HEK293 (cell line): ENCODE measurements at regions not wholly inside any gene's neighbourhood (a gene's known extent, or its start where the extent isn't known, plus 50 kb on each side); places are given as distances from the start of the nearest gene placed in this dataset.

Experiments
- CTCF ChIA-PET: fragments of 350-600 bp; formaldehyde crosslinking; extraction: SDS; loops from one replicate; lab custom pipeline; 2021; ENCODE audit warnings: antibody characterized with exemption; lab: Yijun Ruan, JAX
- POLR2A ChIA-PET: fragments of 300-600 bp; formaldehyde crosslinking; extraction: SDS; loops from one replicate; lab custom pipeline; 2020; ENCODE audit warnings: antibody characterized with exemption, inconsistent platforms; lab: Yijun Ruan, JAX
- H3K27ac ChIP-seq: fragments of 200-500 bp; sonication (Bioruptor generic); 2 replicates; pipeline ENCODE4 v1.5.1; 2014; ENCODE audit warnings: low read depth, low read length, control low read depth, inconsistent platforms; ENCODE audit errors: extremely low read depth
- H3K36me3 ChIP-seq, 2 experiments: fragments of 200-500 bp in 1 of 2; sonication (Bioruptor generic) in 1 of 2; 1 replicate in 1 of 2; 2 replicates in 1 of 2; pipeline ENCODE4 v1.5.1; 2014 to 2017; ENCODE audit warnings: inconsistent platforms in 2 of 2, low read length in 2 of 2; ENCODE audit not compliant: control insufficient read depth in 2 of 2, insufficient read depth in 1 of 2
- H3K4me1 ChIP-seq: fragments of 200-500 bp; sonication (Bioruptor generic); 2 replicates; pipeline ENCODE4 v1.5.1; 2014; ENCODE audit warnings: mild to moderate bottlenecking, low read length, inconsistent platforms; ENCODE audit not compliant: control insufficient read depth, insufficient read depth
- H3K4me3 ChIP-seq: 2 replicates; pipeline ENCODE4 v1.5.1; 2011; ENCODE audit warnings: low read depth, mild to moderate bottlenecking, control low read depth, low read length, moderate library complexity
- H3K9me3 ChIP-seq: fragments of 200-500 bp; sonication (Bioruptor generic); 2 replicates; pipeline ENCODE4 v1.5.1; 2014; ENCODE audit warnings: low read depth, low read length, inconsistent platforms; ENCODE audit not compliant: control insufficient read depth, insufficient read depth
- BCL11B ChIP-seq: fragments of 450-650 bp; formaldehyde crosslinking; IDR thresholded peaks from 2 replicates; pipeline ENCODE4 v1.5.1; 2016; ENCODE audit warnings: low read depth, missing biosample characterization, missing genetic modification characterization
- GFI1B ChIP-seq: fragments of 450-650 bp; formaldehyde crosslinking; IDR thresholded peaks from 2 replicates; pipeline ENCODE4 v1.5.1; 2016; ENCODE audit warnings: missing biosample characterization, missing genetic modification characterization
- HOXD13 ChIP-seq: sonication (generic); formaldehyde crosslinking; IDR thresholded peaks from 2 replicates; pipeline ENCODE4 v1.8.0; 2022; ENCODE audit warnings: missing genetic modification reagents, borderline replicate concordance
- OVOL3 ChIP-seq: fragments of 450-650 bp; formaldehyde crosslinking; IDR thresholded peaks from 2 replicates; pipeline ENCODE4 v1.5.1; 2016; ENCODE audit warnings: missing biosample characterization, missing genetic modification characterization
- PBX3 ChIP-seq: sonication (generic); formaldehyde crosslinking; IDR thresholded peaks from 2 replicates; pipeline ENCODE4 v1.8.1; 2022; ENCODE audit warnings: mild to moderate bottlenecking, moderate library complexity, missing genetic modification reagents
- PRDM4 ChIP-seq: fragments of 450-650 bp; formaldehyde crosslinking; IDR thresholded peaks from 2 replicates; pipeline ENCODE4 v1.5.1; 2017; ENCODE audit warnings: missing biosample characterization, missing genetic modification characterization
- SP2 ChIP-seq: fragments of 450-650 bp; formaldehyde crosslinking; IDR thresholded peaks from 2 replicates; pipeline ENCODE4 v1.5.1; 2016; ENCODE audit warnings: missing biosample characterization, missing genetic modification characterization
- TRIM28 ChIP-seq: IDR thresholded peaks from 2 replicates; pipeline ENCODE4 v1.6.1; 2011; ENCODE audit warnings: low read length, control low read depth, borderline replicate concordance
- ZNF112 ChIP-seq: fragments of 450-650 bp; formaldehyde crosslinking; IDR thresholded peaks from 2 replicates; pipeline ENCODE4 v1.5.0; 2017; ENCODE audit warnings: missing biosample characterization, missing genetic modification characterization
- ZNF114 ChIP-seq: fragments of 450-650 bp; formaldehyde crosslinking; IDR thresholded peaks from 2 replicates; pipeline ENCODE4 v1.5.0; 2017; ENCODE audit warnings: missing biosample characterization, missing genetic modification characterization
- ZNF184 ChIP-seq: fragments of 450-650 bp; IDR thresholded peaks from 2 replicates; pipeline ENCODE4 v1.5.1; 2018; ENCODE audit warnings: missing biosample characterization, mild to moderate bottlenecking, missing genetic modification characterization
- ZNF2 ChIP-seq: fragments of 450-650 bp; formaldehyde crosslinking; IDR thresholded peaks from 2 replicates; pipeline ENCODE4 v1.5.1; 2016; ENCODE audit warnings: missing biosample characterization, missing genetic modification characterization
- ZNF214 ChIP-seq: fragments of 450-650 bp; formaldehyde crosslinking; IDR thresholded peaks from 2 replicates; pipeline ENCODE4 v1.5.1; 2017; ENCODE audit warnings: missing biosample characterization, mild to moderate bottlenecking, missing genetic modification characterization, borderline replicate concordance
- ZNF266 ChIP-seq: fragments of 450-650 bp; formaldehyde crosslinking; IDR thresholded peaks from 2 replicates; pipeline ENCODE4 v1.5.1; 2016; ENCODE audit warnings: missing biosample characterization, missing genetic modification characterization, low read depth
- ZNF324 ChIP-seq: fragments of 450-650 bp; formaldehyde crosslinking; IDR thresholded peaks from 2 replicates; pipeline ENCODE4 v1.5.1; 2016; ENCODE audit warnings: missing biosample characterization, missing genetic modification characterization
- ZNF423 ChIP-seq: fragments of 450-650 bp; formaldehyde crosslinking; IDR thresholded peaks from 2 replicates; pipeline ENCODE4 v1.5.1; 2016; ENCODE audit warnings: missing biosample characterization, missing genetic modification characterization
- ZNF530 ChIP-seq: fragments of 450-650 bp; formaldehyde crosslinking; IDR thresholded peaks from 2 replicates; pipeline ENCODE4 v1.5.1; 2016; ENCODE audit warnings: low read depth, missing biosample characterization, missing genetic modification characterization
- ZNF629 ChIP-seq: fragments of 450-650 bp; formaldehyde crosslinking; IDR thresholded peaks from 2 replicates; pipeline ENCODE4 v1.5.1; 2017; ENCODE audit warnings: missing biosample characterization, missing genetic modification characterization
- ZNF645 ChIP-seq: fragments of 450-650 bp; formaldehyde crosslinking; IDR thresholded peaks from 2 replicates; pipeline ENCODE4; 2016; ENCODE audit warnings: missing biosample characterization, missing genetic modification characterization
- ZNF701 ChIP-seq: fragments of 450-650 bp; formaldehyde crosslinking; IDR thresholded peaks from 2 replicates; pipeline ENCODE4 v1.5.1; 2016; ENCODE audit warnings: missing biosample characterization, missing genetic modification characterization
- ZNF776 ChIP-seq: fragments of 450-650 bp; formaldehyde crosslinking; IDR thresholded peaks from 2 replicates; pipeline ENCODE4 v1.5.0; 2017; ENCODE audit warnings: missing biosample characterization, missing genetic modification characterization, borderline replicate concordance
- ZSCAN18 ChIP-seq: fragments of 450-650 bp; formaldehyde crosslinking; IDR thresholded peaks from 2 replicates; pipeline ENCODE4 v1.5.1; 2016; ENCODE audit warnings: missing biosample characterization, missing genetic modification characterization
- TF ChIP-seq, protein P1 (sequence below): fragments of 450-650 bp; formaldehyde crosslinking; IDR thresholded peaks from 2 replicates; pipeline ENCODE4 v1.5.1; 2016; ENCODE audit warnings: missing biosample characterization, missing genetic modification characterization
- TF ChIP-seq, protein P2 (sequence below): fragments of 450-650 bp; formaldehyde crosslinking; IDR thresholded peaks from 2 replicates; pipeline ENCODE4 v1.5.1; 2017; ENCODE audit warnings: missing biosample characterization, missing genetic modification characterization

DNA sequence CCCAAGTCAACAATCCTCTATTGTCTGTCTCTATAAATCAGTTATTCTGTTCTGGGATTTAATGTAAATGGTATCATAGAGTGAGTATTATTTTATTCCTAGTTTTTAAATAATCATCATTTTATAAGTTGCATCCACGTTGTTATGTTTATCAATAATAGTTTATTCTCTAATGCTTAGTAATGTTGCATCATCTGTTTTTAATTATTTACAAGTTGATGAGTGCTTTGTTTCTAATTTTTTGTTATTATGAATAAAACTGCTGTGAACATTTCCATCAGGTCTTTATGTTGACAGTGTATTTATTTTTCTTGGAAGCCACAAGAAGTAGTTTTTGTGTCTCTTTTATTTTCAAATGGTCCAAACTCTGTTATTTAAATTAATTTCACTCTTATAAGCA lies 1201.2 kb upstream of the CDH6 start:
- no peak overlapping the region for H3K4me3 ChIP-seq
- TF ChIP-seq ZNF423 (tag by site-specific recombination): no peak
- TF ChIP-seq ZNF214 (tag by site-specific recombination): no peak
- TF ChIP-seq ZNF2 (tag by site-specific recombination): no peak
- TF ChIP-seq ZNF266 (tag by site-specific recombination): no peak
- no peak for TF ChIP-seq ZSCAN18
- TF ChIP-seq TRIM28: no peak
- no peak for TF ChIP-seq BCL11B (tag by site-specific recombination)
- no peak for TF ChIP-seq OVOL3 (tag by site-specific recombination)
- no peak for TF ChIP-seq SP2 (tag by site-specific recombination)
- TF ChIP-seq ZNF701 (tag by site-specific recombination): no peak
- no peak for TF ChIP-seq ZNF184 (tag by site-specific recombination)
- TF ChIP-seq, protein P1, sequence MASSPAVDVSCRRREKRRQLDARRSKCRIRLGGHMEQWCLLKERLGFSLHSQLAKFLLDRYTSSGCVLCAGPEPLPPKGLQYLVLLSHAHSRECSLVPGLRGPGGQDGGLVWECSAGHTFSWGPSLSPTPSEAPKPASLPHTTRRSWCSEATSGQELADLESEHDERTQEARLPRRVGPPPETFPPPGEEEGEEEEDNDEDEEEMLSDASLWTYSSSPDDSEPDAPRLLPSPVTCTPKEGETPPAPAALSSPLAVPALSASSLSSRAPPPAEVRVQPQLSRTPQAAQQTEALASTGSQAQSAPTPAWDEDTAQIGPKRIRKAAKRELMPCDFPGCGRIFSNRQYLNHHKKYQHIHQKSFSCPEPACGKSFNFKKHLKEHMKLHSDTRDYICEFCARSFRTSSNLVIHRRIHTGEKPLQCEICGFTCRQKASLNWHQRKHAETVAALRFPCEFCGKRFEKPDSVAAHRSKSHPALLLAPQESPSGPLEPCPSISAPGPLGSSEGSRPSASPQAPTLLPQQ: no peak
- no peak for TF ChIP-seq ZNF645 (tag by site-specific recombination)
- TF ChIP-seq, all 188 proteins: peak for 0
- ChIA-PET CTCF (no interaction called here), POLR2A (no interaction called here)
- H3K9me3 ChIP-seq: no peaks in the 10 kb centered on the region
- H3K4me1 ChIP-seq: no peaks in the 10 kb centered on the region
- no peaks in the 10 kb centered on the region for H3K36me3 ChIP-seq
- no peak overlapping the region for H3K27ac ChIP-seq

- TF ChIP-seq ZNF324 (tag by site-specific recombination) (no peak), PBX3 (CRISPR knock-in tag) (no peak), ZNF530 (tag by site-specific recombination) (no peak), ZNF114 (tag by site-specific recombination) (no peak), HOXD13 (CRISPR knock-in tag) (no peak), ZNF112 (tag by site-specific recombination) (no peak), ZNF776 (tag by site-specific recombination) (no peak), GFI1B (no peak), ZNF629 (tag by site-specific recombination) (no peak), PRDM4 (tag by site-specific recombination) (no peak)
- TF ChIP-seq, protein P2, sequence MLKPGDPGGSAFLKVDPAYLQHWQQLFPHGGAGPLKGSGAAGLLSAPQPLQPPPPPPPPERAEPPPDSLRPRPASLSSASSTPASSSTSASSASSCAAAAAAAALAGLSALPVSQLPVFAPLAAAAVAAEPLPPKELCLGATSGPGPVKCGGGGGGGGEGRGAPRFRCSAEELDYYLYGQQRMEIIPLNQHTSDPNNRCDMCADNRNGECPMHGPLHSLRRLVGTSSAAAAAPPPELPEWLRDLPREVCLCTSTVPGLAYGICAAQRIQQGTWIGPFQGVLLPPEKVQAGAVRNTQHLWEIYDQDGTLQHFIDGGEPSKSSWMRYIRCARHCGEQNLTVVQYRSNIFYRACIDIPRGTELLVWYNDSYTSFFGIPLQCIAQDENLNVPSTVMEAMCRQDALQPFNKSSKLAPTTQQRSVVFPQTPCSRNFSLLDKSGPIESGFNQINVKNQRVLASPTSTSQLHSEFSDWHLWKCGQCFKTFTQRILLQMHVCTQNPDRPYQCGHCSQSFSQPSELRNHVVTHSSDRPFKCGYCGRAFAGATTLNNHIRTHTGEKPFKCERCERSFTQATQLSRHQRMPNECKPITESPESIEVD (tag by site-specific recombination): no peak
- ChIA-PET CTCF (no interaction called here), POLR2A (no interaction called here)
- no peaks in the 10 kb centered on the region for H3K4me1 ChIP-seq
- H3K9me3 ChIP-seq: no peaks in the 10 kb centered on the region
- no peaks in the 10 kb centered on the region for H3K36me3 ChIP-seq
- H3K4me3 ChIP-seq: no peak overlapping the region
- no peak overlapping the region for H3K27ac ChIP-seq
Observed at GRCh38 chr5:29990681-29991080, 1202.8 kb upstream of the CDH6 start.
